Epidermal melanocyte (primary cell): ENCODE measurements at regions not wholly inside any gene's neighbourhood (a gene's known extent, or its start where the extent isn't known, plus 50 kb on each side); places are given as distances from the start of the nearest gene placed in this dataset.

Experiments used
- DNase-seq: peaks from one replicate; pipeline ENCODE4 v3.0.0; 2011; ENCODE audit warnings: low spot score; ENCODE audit not compliant: insufficient read length

- no peak for DNase-seq
Observed at GRCh38 chr12:69129564-69129963, 109.8 kb upstream of the CPSF6 start.

DNA sequence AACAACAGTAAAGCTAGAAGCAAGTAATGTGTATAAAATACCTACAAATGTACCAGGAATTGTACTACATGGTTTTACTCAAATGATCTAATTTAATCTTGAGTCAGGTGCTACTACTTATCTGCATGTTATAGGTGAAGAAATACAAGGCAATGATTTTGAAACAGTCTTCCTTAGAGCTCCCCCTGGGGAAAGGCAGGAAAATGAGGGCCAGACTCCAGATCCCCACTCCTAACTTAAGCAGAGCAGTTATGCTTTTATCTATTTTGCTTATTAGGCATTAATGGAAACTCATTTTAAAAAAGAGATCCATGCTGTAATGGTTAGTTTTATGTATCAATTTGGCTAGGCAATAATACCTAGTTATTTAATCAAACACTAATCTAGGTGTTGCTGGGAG is 109.3 kb upstream of the CPSF6 start:
- DNase-seq, result no peak

DNA sequence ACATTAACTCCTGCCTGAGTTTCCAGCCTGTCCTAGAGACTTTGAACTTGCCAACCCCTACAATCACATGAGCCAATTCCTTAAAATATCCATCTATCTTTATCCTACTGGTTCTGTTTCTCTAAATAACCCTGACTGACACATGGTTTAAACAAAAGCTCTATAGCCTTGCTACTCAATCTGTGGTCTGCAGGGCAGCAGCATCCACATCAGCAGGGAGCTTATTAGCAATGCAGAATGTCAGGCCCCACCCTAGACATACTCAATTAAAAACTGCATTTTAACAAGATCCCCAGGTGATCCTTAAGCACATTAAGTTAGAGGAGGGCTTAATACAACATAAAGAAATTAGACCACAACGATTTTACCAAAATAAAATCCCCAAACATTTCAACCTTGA is 108.3 kb upstream of the CPSF6 start:
- no peak for DNase-seq

DNA sequence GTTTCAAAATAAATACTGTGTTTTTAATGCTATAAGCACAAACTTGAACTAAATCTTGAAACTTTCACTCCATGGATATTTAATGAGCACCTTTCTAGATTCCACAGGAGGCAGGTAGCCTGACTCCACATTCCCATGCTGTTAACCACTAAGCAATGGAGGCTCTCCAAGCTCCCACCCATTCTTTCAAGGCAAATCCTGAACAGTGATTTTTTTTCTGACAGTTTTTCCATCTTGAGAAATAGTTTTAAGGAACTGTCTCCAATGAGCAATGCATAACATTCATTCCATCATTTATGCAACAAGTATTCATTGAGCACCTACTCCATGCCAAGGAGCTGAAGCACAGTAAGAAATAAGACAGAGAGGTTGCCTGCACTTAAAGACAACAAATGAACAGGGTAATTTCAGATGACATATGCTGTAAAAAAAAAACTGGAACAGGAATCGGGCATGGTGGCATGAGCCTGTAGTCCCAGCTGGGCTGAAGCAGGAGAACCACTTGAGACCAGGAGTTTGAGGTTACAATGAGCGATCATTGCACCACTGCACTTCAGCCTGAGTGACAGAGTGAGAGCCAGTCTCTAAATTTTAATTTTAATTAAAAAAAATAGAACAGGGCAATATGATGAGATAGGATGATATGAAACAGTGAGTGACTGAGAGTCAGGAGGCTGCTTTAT is 102.3 kb upstream of the CPSF6 start:
- DNase-seq, result no peak

DNA sequence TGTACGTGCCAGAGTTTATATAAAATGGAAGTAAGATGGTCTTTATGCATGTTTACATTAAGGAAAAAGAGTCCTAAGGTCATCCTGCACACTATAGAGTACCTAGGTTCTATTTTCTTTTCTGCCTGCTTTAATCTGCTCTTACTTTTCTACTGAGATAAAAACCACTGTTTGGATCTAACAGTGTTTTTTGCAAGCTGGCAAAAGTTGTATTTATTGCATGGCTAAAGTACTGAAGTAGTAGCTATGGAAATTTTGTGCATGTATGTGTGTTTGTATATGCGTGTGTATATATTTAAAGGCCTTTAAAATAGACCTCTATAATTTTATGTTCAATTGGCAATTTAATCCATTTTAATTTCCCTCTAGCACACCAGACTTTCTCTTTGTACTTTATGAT is 98.3 kb upstream of the CPSF6 start:
- DNase-seq, result no peak

GRCh38 chr12:69149270-69149669 is 90.1 kb upstream of the CPSF6 start:
- no peak for DNase-seq

DNA sequence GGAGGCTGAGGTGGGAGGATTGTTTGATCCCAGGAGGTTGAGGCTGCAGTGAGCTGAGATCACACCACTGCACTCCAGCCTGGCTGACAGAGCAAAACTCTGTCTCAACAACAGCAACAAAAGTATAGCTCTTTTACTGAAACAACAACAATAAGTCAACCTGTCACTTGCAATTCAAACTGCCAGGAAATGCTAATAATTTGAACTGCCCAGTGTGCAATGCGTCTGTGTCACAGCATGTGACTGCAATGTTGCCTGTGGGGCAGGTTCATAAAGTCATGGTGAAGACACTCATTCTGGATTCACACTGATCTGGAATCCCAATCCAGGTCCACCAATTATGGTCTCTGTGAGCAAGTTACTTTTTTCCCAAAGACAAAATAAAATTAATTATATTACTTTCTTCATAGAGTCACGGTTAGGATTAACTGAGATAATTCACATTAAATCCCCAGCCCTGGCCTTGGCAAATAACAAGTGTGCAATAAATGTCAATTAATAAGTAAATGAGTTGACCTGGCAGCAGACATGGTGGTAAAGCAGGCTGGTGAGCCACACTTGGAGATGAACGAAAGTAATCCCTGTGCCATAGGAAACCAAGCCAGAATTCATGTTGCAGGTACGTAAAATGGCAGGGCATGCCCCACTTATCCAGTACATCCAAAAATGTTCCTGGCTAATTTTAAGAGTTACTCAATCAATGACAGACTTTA is 89.1 kb upstream of the CPSF6 start:
- DNase-seq, result no peak

- no peak for DNase-seq
Observed at GRCh38 chr12:69150796-69151127, 88.6 kb upstream of the CPSF6 start.

- no peak for DNase-seq
Observed at GRCh38 chr12:69151254-69151764, 88.1 kb upstream of the CPSF6 start.

GRCh38 chr12:69154585-69155363 is 84.6 kb upstream of the CPSF6 start:
- peak; percentile 44 for DNase-seq

GRCh38 chr12:69157023-69157655 is 82.2 kb upstream of the CPSF6 start:
- DNase-seq, result peak; percentile 41

- DNase-seq, result no peak
Observed at GRCh38 chr12:69161829-69162228, 77.5 kb upstream of the CPSF6 start.

DNA sequence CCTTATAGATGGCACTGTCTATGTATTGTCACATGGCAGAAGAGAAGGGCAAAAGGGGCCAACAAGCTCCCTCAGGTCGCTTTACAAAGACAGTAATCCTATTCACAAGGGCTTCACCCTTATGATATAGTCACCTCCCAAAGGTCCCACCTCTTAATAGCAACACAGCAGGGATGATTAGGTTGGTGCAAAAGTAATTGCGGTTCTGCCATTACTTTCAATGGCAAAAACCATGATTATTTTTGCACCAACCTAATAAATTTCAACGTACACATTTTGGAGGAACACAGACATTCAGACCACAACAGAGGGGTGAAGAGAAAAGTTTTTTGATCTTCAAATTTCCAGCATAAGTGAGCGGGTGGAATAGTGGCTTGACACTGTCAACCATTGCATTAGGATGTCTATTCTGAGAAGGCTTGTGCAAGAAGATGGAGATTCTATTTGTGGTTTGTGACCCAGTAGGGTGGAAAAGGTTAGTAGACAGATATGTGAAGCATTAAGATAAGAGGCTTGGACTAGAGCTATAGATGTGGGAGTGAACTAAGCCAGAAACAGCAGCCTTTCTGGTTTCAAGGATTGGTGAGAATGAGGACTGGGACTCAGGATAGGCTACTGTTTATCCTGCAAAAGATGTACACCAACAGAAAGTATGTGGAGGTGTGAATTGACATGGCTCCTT is 75.5 kb upstream of the CPSF6 start:
- no peak for DNase-seq

DNA sequence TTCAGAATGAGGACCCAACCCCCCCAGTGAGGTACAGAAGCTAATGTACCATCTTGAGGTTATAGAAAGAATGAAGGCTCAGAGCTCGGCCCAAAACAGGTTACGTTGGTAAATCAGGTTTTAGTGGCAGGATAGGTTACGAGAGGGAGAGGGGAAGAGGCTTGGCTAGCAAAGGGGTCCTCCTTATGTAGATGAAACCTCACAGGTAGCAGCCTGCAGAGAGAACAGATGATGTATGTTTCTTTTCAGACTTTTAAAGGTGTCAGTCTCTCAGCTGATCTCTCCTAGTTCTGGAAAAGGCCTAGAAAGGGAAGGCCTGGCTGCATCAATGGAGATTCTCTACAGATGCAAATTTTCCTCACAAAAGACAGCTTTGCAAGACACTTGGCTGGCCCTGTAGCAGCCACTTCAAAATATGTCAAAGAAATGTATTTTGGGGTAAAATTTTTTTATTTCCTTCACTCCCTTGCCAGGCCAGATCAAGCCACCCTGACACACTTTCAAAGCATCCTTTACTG is 71.7 kb upstream of the CPSF6 start:
- DNase-seq, result no peak

DNA sequence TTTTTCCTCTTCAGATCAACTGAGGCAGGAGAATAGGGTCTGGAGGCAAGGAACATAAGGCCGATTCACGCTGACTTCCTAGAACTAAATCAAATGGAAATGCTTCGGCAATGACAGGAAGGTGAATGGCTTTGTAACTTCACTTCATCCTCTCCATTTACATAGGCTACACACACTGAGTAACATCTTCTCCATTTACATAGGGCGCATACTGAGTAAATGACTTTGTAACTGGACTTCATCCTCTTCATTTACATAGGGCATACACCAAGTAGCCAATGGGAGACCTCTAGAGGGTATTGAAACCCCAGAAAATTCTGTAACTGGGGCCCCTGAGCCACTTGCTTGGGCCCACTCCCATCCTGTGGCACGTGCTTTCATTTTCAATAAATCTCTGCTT is 71.0 kb upstream of the CPSF6 start:
- no peak for DNase-seq

GRCh38 chr12:69168828-69169227 is 70.5 kb upstream of the CPSF6 start:
- no peak for DNase-seq

DNA sequence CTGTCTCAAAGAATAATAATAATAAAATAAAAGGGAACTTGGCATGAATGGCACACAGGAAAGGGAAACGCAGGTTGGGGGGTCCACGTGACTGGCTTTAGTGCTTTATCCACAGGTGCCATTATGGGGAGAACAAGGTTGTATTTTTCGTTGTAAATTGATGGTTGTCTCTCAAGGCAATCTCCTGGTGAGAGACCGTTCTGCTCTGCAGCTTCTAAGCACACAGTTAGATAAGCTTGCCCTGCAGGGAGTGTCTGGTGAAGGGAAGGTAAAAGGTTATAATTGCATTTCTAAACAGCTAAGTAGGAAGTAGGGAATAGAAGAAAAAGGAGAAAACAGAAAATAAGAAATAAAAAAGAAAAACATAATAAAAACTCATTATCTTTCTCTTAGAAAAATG is 69.1 kb upstream of the CPSF6 start:
- DNase-seq, result no peak

DNA sequence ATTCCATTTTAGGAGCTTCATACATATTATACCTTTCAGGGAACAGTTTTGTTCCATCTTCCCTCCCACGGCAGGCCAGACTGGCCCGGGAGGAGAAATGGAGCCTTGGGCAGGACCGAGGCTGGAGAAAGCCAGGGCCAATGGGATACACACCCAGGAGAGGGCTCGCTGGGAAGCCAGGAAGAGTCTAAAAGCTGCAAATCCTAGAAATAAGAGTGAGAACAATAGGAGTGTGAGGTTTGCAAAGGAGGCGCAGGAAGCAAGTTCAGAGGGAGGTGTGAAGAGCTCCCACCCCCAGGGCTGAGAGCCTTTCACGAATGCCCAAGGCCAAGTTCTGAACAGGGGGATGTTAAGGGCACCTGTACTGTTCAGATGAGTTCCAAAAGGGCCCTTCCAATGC is 67.5 kb upstream of the CPSF6 start:
- no peak for DNase-seq

DNA sequence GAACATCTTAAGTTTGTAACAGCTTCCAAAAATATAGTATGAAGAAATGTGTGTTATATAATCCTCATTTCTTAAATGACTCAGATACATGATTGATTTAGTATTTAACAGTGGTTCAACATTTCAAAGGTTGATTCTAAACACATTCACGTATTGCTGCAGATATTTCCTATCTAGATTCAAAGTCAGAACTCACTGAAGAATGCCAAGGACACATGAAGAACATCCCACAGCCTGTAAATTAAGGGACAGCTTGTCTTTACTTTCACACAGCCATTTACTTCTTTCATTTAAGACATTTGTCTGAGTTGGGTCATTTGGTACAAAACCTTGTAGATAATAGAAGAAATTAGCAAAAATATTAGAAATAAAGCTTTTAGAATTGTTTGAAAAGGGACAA is 66.9 kb upstream of the CPSF6 start:
- no peak for DNase-seq

DNA sequence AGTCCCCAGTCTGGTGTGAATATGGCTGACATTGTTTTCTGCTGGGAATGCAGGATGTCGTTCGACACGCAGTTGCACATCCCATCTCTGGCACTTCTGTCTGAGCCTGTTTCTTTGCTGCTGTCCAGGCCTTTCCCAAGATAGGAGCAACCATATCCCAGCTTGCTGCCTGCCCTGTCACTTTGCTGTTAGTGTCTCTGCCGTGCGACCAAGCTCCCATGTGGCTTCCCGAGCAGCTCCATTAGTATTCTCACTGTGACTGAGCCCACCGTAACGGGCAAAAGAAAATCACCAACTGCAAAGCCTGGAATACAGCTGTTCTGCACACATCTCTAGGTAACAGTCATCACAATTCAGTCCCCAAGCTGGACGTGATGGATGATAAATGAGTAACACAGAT is 66.0 kb upstream of the CPSF6 start:
- DNase-seq, result no peak

GRCh38 chr12:69179786-69180185 is 59.6 kb upstream of the CPSF6 start:
- no peak for DNase-seq
